HG02970 (cell line): ENCODE measurements at regions not wholly inside any gene's neighbourhood (a gene's known extent, or its start where the extent isn't known, plus 50 kb on each side); places are given as distances from the start of the nearest gene placed in this dataset.
"Not testable (repeated sequence)": the region's sequence is repeated elsewhere in the genome, so short reads cannot be mapped to it uniquely, and the experiment has no call there.

Experiments
- ATAC-seq: cut with Tn5 transposase; IDR thresholded peaks from one replicate; pipeline ENCODE4 v1.9.1; 2021; ENCODE audit warnings: mild to moderate bottlenecking, moderate library complexity, moderate number of reproducible peaks; ENCODE audit not compliant: unreplicated experiment, low FRiP score

- ATAC-seq: no peak
Measured at GRCh38 chr4:84151574-84151973, 347.5 kb downstream of the NKX6-1 start.

- ATAC-seq: no peak
Measured at GRCh38 chr4:84150177-84150576, 348.9 kb downstream of the NKX6-1 start.

- no peak for ATAC-seq
Measured at GRCh38 chr4:84147831-84148230, 351.3 kb downstream of the NKX6-1 start.

GRCh38 chr4:84146300-84146959 is 352.7 kb downstream of the NKX6-1 start:
- no peak for ATAC-seq

GRCh38 chr4:84145176-84145575 is 353.9 kb downstream of the NKX6-1 start:
- no peak for ATAC-seq

- ATAC-seq: not testable (repeated sequence)
Measured at GRCh38 chr4:84126911-84127310, 372.2 kb downstream of the NKX6-1 start.

GRCh38 chr4:84126061-84126787 is 372.9 kb downstream of the NKX6-1 start:
- no peak for ATAC-seq

- no peak for ATAC-seq
Measured at GRCh38 chr4:84110040-84110439, 389.1 kb downstream of the NKX6-1 start.

- ATAC-seq: not testable (repeated sequence)
Measured at GRCh38 chr4:84101653-84102625, 397.2 kb downstream of the NKX6-1 start.

- no peak for ATAC-seq
Measured at GRCh38 chr4:84100071-84100470, 399.0 kb downstream of the NKX6-1 start.

GRCh38 chr4:84099599-84099998 is 399.5 kb downstream of the NKX6-1 start:
- no peak for ATAC-seq

GRCh38 chr4:84091266-84091665 is 407.8 kb downstream of the NKX6-1 start:
- ATAC-seq: no peak

- ATAC-seq: no peak
Measured at GRCh38 chr4:84089652-84090437, 409.2 kb downstream of the NKX6-1 start.

GRCh38 chr4:84085986-84086385 is 413.1 kb downstream of the NKX6-1 start:
- no peak for ATAC-seq

- no peak for ATAC-seq
Measured at GRCh38 chr4:84070289-84070688, 428.8 kb downstream of the NKX6-1 start.

GRCh38 chr4:84063619-84064018 is 435.5 kb downstream of the NKX6-1 start:
- ATAC-seq: no peak

GRCh38 chr4:84058201-84058600 is 440.9 kb downstream of the NKX6-1 start:
- ATAC-seq: no peak

GRCh38 chr4:84051639-84052038 is 447.5 kb downstream of the NKX6-1 start:
- ATAC-seq: no peak

GRCh38 chr4:84051089-84051488 is 448.0 kb downstream of the NKX6-1 start:
- no peak for ATAC-seq

GRCh38 chr4:84050015-84050414 is 449.1 kb downstream of the NKX6-1 start:
- no peak for ATAC-seq
